HCT116 (cell line): ENCODE measurements at regions not wholly inside any gene's neighbourhood (a gene's known extent, or its start where the extent isn't known, plus 50 kb on each side); places are given as distances from the start of the nearest gene placed in this dataset.

Experiments
- ATAC-seq: fragments of 200-7000 bp; cut with Tn5 transposase; 2 replicates; pipeline ENCODE4 v1.9.1; 2020; ENCODE audit warnings: mild to moderate bottlenecking, moderate library complexity
- BruUV-seq: library from RNA; stranded (reverse); fragments of 400-500 nt; replicated peaks from 2 replicates; lab custom pipeline; 2021; lab: Mats Ljungman, UMichigan
- CTCF ChIA-PET: fragments of 300-600 bp; sonication (Branson Sonifier 250); formaldehyde crosslinking; loops from one replicate; lab custom pipeline; 2021; ENCODE audit warnings: antibody characterized with exemption; lab: Charles Lee
- POLR2A ChIA-PET: fragments of 300-600, 350-600 bp; sonication (Branson Sonifier 250); formaldehyde crosslinking; loops from one replicate; lab custom pipeline; 2021; ENCODE audit warnings: antibody characterized with exemption; lab: Charles Lee
- RAD21 ChIA-PET, 2 experiments: fragments of 300-600 bp; sonication (Branson Sonifier 250); formaldehyde crosslinking; loops; one replicate each; lab custom pipeline; 2023; ENCODE audit warnings: low total read pairs in 2 of 2; ENCODE audit not compliant: uncharacterized antibody in 2 of 2, unreplicated experiment in 2 of 2, low non-redundant PET in 1 of 2; lab: Charles Lee
- DNase-seq: peaks from one replicate; pipeline ENCODE4 v3.0.0-alpha.2; 2010; ENCODE audit warnings: low read depth, low spot score
- H2AFZ ChIP-seq: fragments of 200-600 bp; shearing (Covaris generic), sonication (generic); 2 replicates; pipeline ENCODE4 v1.6.1; 2017; ENCODE audit warnings: low read depth, mixed run types, mixed read lengths, antibody characterized with exemption, low read length; ENCODE audit not compliant: poor library complexity, severe bottlenecking
- H3K27ac ChIP-seq: 2 replicates; pipeline ENCODE4 v1.5.1; 2012; ENCODE audit warnings: low read depth, low read length
- H3K27me3 ChIP-seq: fragments of 200-600 bp; sonication (generic); 2 replicates; pipeline ENCODE4 v1.6.1; 2016; ENCODE audit warnings: mixed run types, low read length, mixed read lengths; ENCODE audit not compliant: insufficient read depth
- H3K36me3 ChIP-seq, 2 experiments: fragments of 200-500 bp in 1 of 2; fragments of 200-600 bp in 1 of 2; sonication (Bioruptor generic) in 1 of 2; sonication (generic) in 1 of 2; 2 replicates each; pipeline versions ENCODE4 v1.5.1 to v1.6.1; 2014 to 2016; ENCODE audit warnings: low read length in 2 of 2, inconsistent platforms in 1 of 2, mixed read lengths in 1 of 2, mixed run types in 1 of 2; ENCODE audit not compliant: insufficient read depth in 2 of 2, control insufficient read depth in 1 of 2
- H3K4me1 ChIP-seq, 2 experiments: fragments of 200-600 bp in 1 of 2; sonication (generic) in 1 of 2; 2 replicates each; pipeline versions ENCODE4 v1.5.1 to v1.6.1; 2012 to 2017; ENCODE audit warnings: low read length in 2 of 2, inconsistent platforms in 1 of 2, mild to moderate bottlenecking in 1 of 2, mixed read lengths in 1 of 2, mixed run types in 1 of 2, moderate library complexity in 1 of 2; ENCODE audit not compliant: insufficient read depth in 2 of 2, control insufficient read depth in 1 of 2
- H3K4me2 ChIP-seq: fragments of 200-600 bp; sonication (generic); 2 replicates; pipeline ENCODE4 v1.6.1; 2017; ENCODE audit warnings: mixed run types, low read length, mixed read lengths
- H3K4me3 ChIP-seq, 2 experiments: fragments of 200-600 bp in 1 of 2; sonication (generic) in 1 of 2; replicated peaks in 1 of 2; 2 replicates each; pipeline ENCODE4 v1.5.1; 2011 to 2016; ENCODE audit warnings: low read length in 2 of 2, control low read depth in 1 of 2, low read depth in 1 of 2, mild to moderate bottlenecking in 1 of 2, mixed read lengths in 1 of 2, mixed run types in 1 of 2
- H3K79me2 ChIP-seq: fragments of 200-600 bp; sonication (generic); 2 replicates; pipeline ENCODE4 v1.6.1; 2017; ENCODE audit warnings: mild to moderate bottlenecking, mixed run types, low read length, moderate library complexity, mixed read lengths; ENCODE audit not compliant: insufficient read depth
- H3K9ac ChIP-seq: fragments of 200-600 bp; sonication (generic); 2 replicates; pipeline ENCODE4 v1.6.1; 2016; ENCODE audit warnings: low read length, mixed read lengths
- H3K9me2 ChIP-seq: fragments of 200-600 bp; sonication (generic), shearing (Covaris generic); 2 replicates; pipeline ENCODE4 v1.6.1; 2017; ENCODE audit warnings: mixed run types, mild to moderate bottlenecking, moderate library complexity; ENCODE audit not compliant: insufficient read depth
- H3K9me3 ChIP-seq, 2 experiments: fragments of 200-500 bp in 1 of 2; fragments of 200-600 bp in 1 of 2; sonication (Bioruptor generic) in 1 of 2; sonication (generic) in 1 of 2; 2 replicates each; pipeline ENCODE4 v1.6.1; 2014 to 2017; ENCODE audit warnings: low read length in 2 of 2, mixed read lengths in 2 of 2, inconsistent platforms in 1 of 2, low read depth in 1 of 2, mild to moderate bottlenecking in 1 of 2, mixed run types in 1 of 2, moderate library complexity in 1 of 2; ENCODE audit not compliant: control insufficient read depth in 1 of 2, insufficient read depth in 1 of 2
- H4K20me1 ChIP-seq: fragments of 200-600 bp; sonication (generic), shearing (Covaris generic); 2 replicates; pipeline ENCODE4 v1.6.1; 2017; ENCODE audit warnings: mixed run types, mild to moderate bottlenecking, moderate library complexity; ENCODE audit not compliant: insufficient read depth
- CBX3 ChIP-seq: IDR thresholded peaks from 2 replicates; pipeline ENCODE4 v1.6.1; 2012; ENCODE audit warnings: low read depth
- CEBPB ChIP-seq: IDR thresholded peaks from 2 replicates; pipeline ENCODE4 v1.6.1; 2012; ENCODE audit warnings: low read depth
- EGR1 ChIP-seq: IDR thresholded peaks from 2 replicates; pipeline ENCODE4 v1.6.1; 2012; ENCODE audit warnings: low read depth
- ELF1 ChIP-seq: IDR thresholded peaks from 2 replicates; pipeline ENCODE4 v1.6.1; 2012; ENCODE audit warnings: low read depth, borderline replicate concordance
- EZH2 ChIP-seq: fragments of 200-600 bp; sonication (generic); IDR thresholded peaks from 2 replicates; pipeline ENCODE4 v1.6.1; 2017; ENCODE audit warnings: antibody characterized with exemption, mixed run types
- EZH2phosphoT487 ChIP-seq: fragments of 200-600 bp; IDR thresholded peaks from 2 replicates; pipeline ENCODE4 v1.6.1; 2018; ENCODE audit warnings: antibody characterized with exemption, borderline replicate concordance
- POLR2AphosphoS5 ChIP-seq: IDR thresholded peaks from 2 replicates; pipeline ENCODE4 v1.6.1; 2011; ENCODE audit warnings: mild to moderate bottlenecking, low read depth, low read length, moderate library complexity
- RAD21 ChIP-seq: IDR thresholded peaks from 2 replicates; pipeline ENCODE4 v1.6.1; 2012; ENCODE audit warnings: low read depth, mild to moderate bottlenecking
- SRF ChIP-seq: IDR thresholded peaks from 2 replicates; pipeline ENCODE4 v1.6.1; 2012; ENCODE audit warnings: low read depth
- YY1 ChIP-seq: IDR thresholded peaks from 2 replicates; pipeline ENCODE4 v1.6.1; 2011; ENCODE audit warnings: low read length, low read depth, moderate library complexity, mild to moderate bottlenecking; ENCODE audit not compliant: insufficient replicate concordance; ENCODE audit errors: extremely low read depth
- ZFX ChIP-seq: fragments of 450-650 bp; IDR thresholded peaks from 2 replicates; pipeline ENCODE4 v1.6.1; 2017
- ZNF274 ChIP-seq: fragments of 200-500 bp; sonication (Bioruptor generic); IDR thresholded peaks from 2 replicates; pipeline ENCODE4 v1.6.1; 2014; ENCODE audit warnings: mild to moderate bottlenecking, low read depth, low read length, inconsistent platforms
- intact Hi-C: fragments of 100-400 bp; cut with micrococcal nuclease; formaldehyde crosslinking; loops from 2 replicates; pipeline ENCODE4 v1.10.0; 2022
- TF ChIP-seq, protein P1 (sequence below): IDR thresholded peaks from 2 replicates; pipeline ENCODE4 v1.6.1; 2011; ENCODE audit warnings: mild to moderate bottlenecking, low read length, moderate library complexity; ENCODE audit not compliant: insufficient replicate concordance; ENCODE audit errors: extremely low read depth
- TF ChIP-seq, protein P2 (sequence below): IDR thresholded peaks from 2 replicates; pipeline ENCODE4 v1.6.1; 2012; ENCODE audit warnings: low read depth

DNA sequence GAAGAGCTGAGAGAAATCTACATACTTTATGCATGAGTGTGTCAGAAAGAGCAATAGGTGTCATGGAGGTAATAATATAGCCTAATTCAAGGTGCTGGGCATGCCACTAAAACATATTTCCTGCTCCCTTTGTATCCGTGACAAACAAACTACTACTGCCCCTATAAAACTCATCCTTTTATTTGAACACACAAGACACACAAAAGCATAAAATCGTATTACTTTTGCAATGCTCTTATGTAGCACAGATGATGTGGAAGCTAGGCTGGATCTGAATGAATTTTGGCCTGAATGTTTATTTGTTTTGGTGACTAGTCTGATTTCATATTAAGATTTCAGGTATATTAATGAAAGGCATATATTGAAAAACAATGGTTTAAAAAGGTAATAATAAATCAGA, 239.3 kb upstream of the NEGR1 start:
- intact Hi-C loops = no loop called here
- no peaks in the 10 kb centered on the region for H4K20me1 ChIP-seq
- H3K9ac ChIP-seq = no peak overlapping the region
- H3K4me1 ChIP-seq = no peaks in the 10 kb centered on the region
- no peaks in the 10 kb centered on the region for H3K79me2 ChIP-seq
- ChIA-PET RAD21 (no interaction called here), POLR2A (no interaction called here), CTCF (no interaction called here)
- H3K27me3 ChIP-seq = no peaks in the 10 kb centered on the region
- H2AFZ ChIP-seq = no peak overlapping the region
- no peaks in the 10 kb centered on the region for H3K9me2 ChIP-seq
- no peak overlapping the region for H3K27ac ChIP-seq
- H3K4me3 ChIP-seq = no peak overlapping the region
- H3K9me3 ChIP-seq = peaks cover 3 to 8% of the 10 kb centered on the region in 2 experiments; a peak in 3 of 4 replicates
- no peak overlapping the region for H3K4me2 ChIP-seq
- no peaks in the 10 kb centered on the region for H3K36me3 ChIP-seq
- ATAC-seq = no peak
- no peak for DNase-seq
- no TSS peak for BruUV-seq
- TF ChIP-seq CBX3 = no peak
- no peak for TF ChIP-seq EZH2
- no peak for TF ChIP-seq SRF
- TF ChIP-seq EZH2phosphoT487 = no peak

DNA sequence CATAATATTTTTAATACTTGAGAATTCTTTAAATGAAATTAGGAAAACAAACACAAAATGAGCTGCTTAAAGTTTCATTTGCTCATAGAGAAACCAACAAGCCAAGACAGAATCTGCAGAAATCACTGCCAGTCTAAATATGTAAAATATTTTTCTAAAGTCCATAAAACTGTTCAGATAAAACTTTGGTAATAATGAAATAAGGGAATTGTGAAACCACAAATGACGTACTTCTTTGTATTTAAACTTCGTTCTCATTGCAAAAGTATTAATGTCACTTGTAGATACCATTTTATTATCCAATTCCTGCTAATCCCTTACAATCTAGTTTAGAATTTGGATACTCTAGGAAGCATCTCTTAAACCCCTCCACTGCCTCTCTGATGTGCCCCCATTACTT, 234.5 kb upstream of the NEGR1 start:
- H3K4me3 ChIP-seq = no peak overlapping the region
- no peak for TF ChIP-seq YY1
- TF ChIP-seq, protein P1, sequence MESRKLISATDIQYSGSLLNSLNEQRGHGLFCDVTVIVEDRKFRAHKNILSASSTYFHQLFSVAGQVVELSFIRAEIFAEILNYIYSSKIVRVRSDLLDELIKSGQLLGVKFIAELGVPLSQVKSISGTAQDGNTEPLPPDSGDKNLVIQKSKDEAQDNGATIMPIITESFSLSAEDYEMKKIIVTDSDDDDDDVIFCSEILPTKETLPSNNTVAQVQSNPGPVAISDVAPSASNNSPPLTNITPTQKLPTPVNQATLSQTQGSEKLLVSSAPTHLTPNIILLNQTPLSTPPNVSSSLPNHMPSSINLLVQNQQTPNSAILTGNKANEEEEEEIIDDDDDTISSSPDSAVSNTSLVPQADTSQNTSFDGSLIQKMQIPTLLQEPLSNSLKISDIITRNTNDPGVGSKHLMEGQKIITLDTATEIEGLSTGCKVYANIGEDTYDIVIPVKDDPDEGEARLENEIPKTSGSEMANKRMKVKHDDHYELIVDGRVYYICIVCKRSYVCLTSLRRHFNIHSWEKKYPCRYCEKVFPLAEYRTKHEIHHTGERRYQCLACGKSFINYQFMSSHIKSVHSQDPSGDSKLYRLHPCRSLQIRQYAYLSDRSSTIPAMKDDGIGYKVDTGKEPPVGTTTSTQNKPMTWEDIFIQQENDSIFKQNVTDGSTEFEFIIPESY = no peak
- no peak for TF ChIP-seq ELF1
- TF ChIP-seq ZNF274 = no peak
- no peak for TF ChIP-seq EGR1
- TF ChIP-seq, protein P2, sequence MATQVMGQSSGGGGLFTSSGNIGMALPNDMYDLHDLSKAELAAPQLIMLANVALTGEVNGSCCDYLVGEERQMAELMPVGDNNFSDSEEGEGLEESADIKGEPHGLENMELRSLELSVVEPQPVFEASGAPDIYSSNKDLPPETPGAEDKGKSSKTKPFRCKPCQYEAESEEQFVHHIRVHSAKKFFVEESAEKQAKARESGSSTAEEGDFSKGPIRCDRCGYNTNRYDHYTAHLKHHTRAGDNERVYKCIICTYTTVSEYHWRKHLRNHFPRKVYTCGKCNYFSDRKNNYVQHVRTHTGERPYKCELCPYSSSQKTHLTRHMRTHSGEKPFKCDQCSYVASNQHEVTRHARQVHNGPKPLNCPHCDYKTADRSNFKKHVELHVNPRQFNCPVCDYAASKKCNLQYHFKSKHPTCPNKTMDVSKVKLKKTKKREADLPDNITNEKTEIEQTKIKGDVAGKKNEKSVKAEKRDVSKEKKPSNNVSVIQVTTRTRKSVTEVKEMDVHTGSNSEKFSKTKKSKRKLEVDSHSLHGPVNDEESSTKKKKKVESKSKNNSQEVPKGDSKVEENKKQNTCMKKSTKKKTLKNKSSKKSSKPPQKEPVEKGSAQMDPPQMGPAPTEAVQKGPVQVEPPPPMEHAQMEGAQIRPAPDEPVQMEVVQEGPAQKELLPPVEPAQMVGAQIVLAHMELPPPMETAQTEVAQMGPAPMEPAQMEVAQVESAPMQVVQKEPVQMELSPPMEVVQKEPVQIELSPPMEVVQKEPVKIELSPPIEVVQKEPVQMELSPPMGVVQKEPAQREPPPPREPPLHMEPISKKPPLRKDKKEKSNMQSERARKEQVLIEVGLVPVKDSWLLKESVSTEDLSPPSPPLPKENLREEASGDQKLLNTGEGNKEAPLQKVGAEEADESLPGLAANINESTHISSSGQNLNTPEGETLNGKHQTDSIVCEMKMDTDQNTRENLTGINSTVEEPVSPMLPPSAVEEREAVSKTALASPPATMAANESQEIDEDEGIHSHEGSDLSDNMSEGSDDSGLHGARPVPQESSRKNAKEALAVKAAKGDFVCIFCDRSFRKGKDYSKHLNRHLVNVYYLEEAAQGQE = no peak
- TF ChIP-seq RAD21 = no peak
- no peak for TF ChIP-seq CEBPB
- TF ChIP-seq ZFX = no peak
- no peak for TF ChIP-seq EZH2
- TF ChIP-seq POLR2AphosphoS5 = no peak
- H3K4me1 ChIP-seq = no peaks in the 10 kb centered on the region
- H2AFZ ChIP-seq = no peak overlapping the region
- ChIA-PET POLR2A (no interaction called here), RAD21 (no interaction called here), CTCF (no interaction called here)
- no TSS peak for BruUV-seq
- DNase-seq (no peak), ATAC-seq (no peak)
- H3K27ac ChIP-seq = no peak overlapping the region
- intact Hi-C loops = no loop called here
- no peaks in the 10 kb centered on the region for H3K36me3 ChIP-seq
- no peak overlapping the region for H3K4me2 ChIP-seq
- no peaks in the 10 kb centered on the region for H4K20me1 ChIP-seq
- no peaks in the 10 kb centered on the region for H3K79me2 ChIP-seq
- H3K9me3 ChIP-seq = peaks cover 6 to 14% of the 10 kb centered on the region in 2 experiments; a peak in 3 of 4 replicates
- H3K9me2 ChIP-seq = no peaks in the 10 kb centered on the region
- H3K9ac ChIP-seq = no peak overlapping the region
- H3K27me3 ChIP-seq = no peaks in the 10 kb centered on the region
